SK-N-SH treated with all-trans-retinoic acid at 6 μM for 48 hours (cell line): ENCODE measurements at regions not wholly inside any gene's neighbourhood (a gene's known extent, or its start where the extent isn't known, plus 50 kb on each side); places are given as distances from the start of the nearest gene placed in this dataset.

Experiments used
- ARNTL ChIP-seq: fragments of 450-650 bp; formaldehyde crosslinking; IDR thresholded peaks from 2 replicates; pipeline ENCODE4 v1.5.0; 2020; ENCODE audit warnings: low read depth, mild to moderate bottlenecking, moderate library complexity, borderline replicate concordance
- CSDC2 ChIP-seq: fragments of 250-450 bp; sonication (Bioruptor Pico); IDR thresholded peaks from 2 replicates; pipeline ENCODE4 v1.5.0; 2020; ENCODE audit warnings: mild to moderate bottlenecking, moderate library complexity
- ISL1 ChIP-seq: fragments of 250-450 bp; sonication (Bioruptor Pico); IDR thresholded peaks from 2 replicates; pipeline ENCODE4 v2.1.2; 2022; ENCODE audit warnings: mild to moderate bottlenecking, moderate library complexity
- OSR1 ChIP-seq: fragments of 250-450 bp; sonication (Bioruptor Pico); IDR thresholded peaks from 2 replicates; pipeline ENCODE4 v1.8.0; 2022; ENCODE audit warnings: moderate library complexity, mild to moderate bottlenecking, inconsistent platforms
- PATZ1 ChIP-seq: fragments of 250-450 bp; sonication (Bioruptor Pico); IDR thresholded peaks from 2 replicates; pipeline ENCODE4 v1.8.0; 2020; ENCODE audit warnings: mild to moderate bottlenecking, moderate library complexity, borderline replicate concordance
- ZNF8 ChIP-seq: fragments of 450-650 bp; formaldehyde crosslinking; IDR thresholded peaks from 2 replicates; pipeline ENCODE4 v1.5.0; 2020; ENCODE audit warnings: mild to moderate bottlenecking, moderate library complexity

GRCh38 chr7:19056305-19056704, 61.1 kb downstream of the TWIST1 start:
- no peak for TF ChIP-seq ARNTL (CRISPR knock-in tag)
- peak; percentile 58 for TF ChIP-seq ISL1 (CRISPR knock-in tag)
- no peak for TF ChIP-seq CSDC2 (CRISPR knock-in tag)
- no peak for TF ChIP-seq OSR1 (CRISPR knock-in tag)
- 0 out of 2 replicates have a peak, but pooled peaks have one; percentile 16 for TF ChIP-seq ZNF8 (CRISPR knock-in tag)
- no peak for TF ChIP-seq PATZ1 (CRISPR knock-in tag)
